Smooth muscle cell (in vitro differentiated cells): ENCODE measurements at regions not wholly inside any gene's neighbourhood (a gene's known extent, or its start where the extent isn't known, plus 50 kb on each side); places are given as distances from the start of the nearest gene placed in this dataset.
A peak's percentile ranks its signal among the peaks of the same experiment; 100 is the strongest.

Experiments
- DNase-seq: peaks from one replicate; lab custom pipeline; 2025; ENCODE audit not compliant: unreplicated experiment; lab: John Stamatoyannopoulos, UW
- H2AFZ ChIP-seq: fragments of 200-600 bp; sonication (generic); 2 replicates; pipeline ENCODE4 v1.6.0; 2016; ENCODE audit warnings: antibody characterized with exemption, low read depth, mild to moderate bottlenecking
- H3F3A ChIP-seq: fragments of 200-600 bp; sonication (generic); 2 replicates; pipeline ENCODE4 v1.6.0; 2017; ENCODE audit warnings: antibody characterized with exemption, low read depth
- H3K27ac ChIP-seq: fragments of 200-600 bp; sonication (generic); 2 replicates; pipeline ENCODE4 v1.5.1; 2016; ENCODE audit warnings: low read depth, mild to moderate bottlenecking
- H3K27me3 ChIP-seq: fragments of 200-600 bp; sonication (generic); 2 replicates; pipeline ENCODE4 v1.6.1; 2016; ENCODE audit warnings: low read depth, mild to moderate bottlenecking
- H3K36me3 ChIP-seq: fragments of 200-600 bp; sonication (generic); 2 replicates; pipeline ENCODE4 v1.5.1; 2016; ENCODE audit warnings: low read depth
- H3K4me1 ChIP-seq: fragments of 200-600 bp; sonication (generic); 2 replicates; pipeline ENCODE4 v1.5.1; 2016; ENCODE audit warnings: low read depth
- H3K4me2 ChIP-seq: fragments of 200-600 bp; sonication (generic); 2 replicates; pipeline ENCODE4 v1.6.0; 2016; ENCODE audit warnings: mild to moderate bottlenecking
- H3K4me3 ChIP-seq: fragments of 200-600 bp; sonication (generic); 2 replicates; pipeline ENCODE4 v1.5.1; 2016; ENCODE audit warnings: mild to moderate bottlenecking
- H3K79me2 ChIP-seq: fragments of 200-600 bp; sonication (generic); 2 replicates; pipeline ENCODE4 v1.6.0; 2016; ENCODE audit warnings: low read depth, mild to moderate bottlenecking
- H3K9ac ChIP-seq: fragments of 200-600 bp; sonication (generic); 2 replicates; pipeline ENCODE4 v1.6.0; 2016; ENCODE audit warnings: low read depth
- H3K9me3 ChIP-seq: fragments of 200-600 bp; sonication (generic); replicated peaks from 2 replicates; pipeline ENCODE4 v1.5.1; 2016; ENCODE audit warnings: low read depth
- H4K20me1 ChIP-seq: fragments of 200-600 bp; sonication (generic); 2 replicates; pipeline ENCODE4 v1.6.0; 2016; ENCODE audit warnings: low read depth
- whole genome bisulfite sequencing: methylation state at CpG from one replicate; pipeline ENCODE4 v1.1.7; 2016; ENCODE audit warnings: low lambda C conversion rate; 5-methylcytosine and 5-hydroxymethylcytosine counted together
- TF ChIP-seq, protein P1 (sequence below): fragments of 200-600 bp; sonication (generic); IDR thresholded peaks from 2 replicates; pipeline ENCODE4 v1.5.1; 2017; ENCODE audit warnings: borderline replicate concordance, mild to moderate bottlenecking, antibody characterized with exemption; ENCODE audit not compliant: insufficient read depth, poor library complexity, severe bottlenecking

DNA sequence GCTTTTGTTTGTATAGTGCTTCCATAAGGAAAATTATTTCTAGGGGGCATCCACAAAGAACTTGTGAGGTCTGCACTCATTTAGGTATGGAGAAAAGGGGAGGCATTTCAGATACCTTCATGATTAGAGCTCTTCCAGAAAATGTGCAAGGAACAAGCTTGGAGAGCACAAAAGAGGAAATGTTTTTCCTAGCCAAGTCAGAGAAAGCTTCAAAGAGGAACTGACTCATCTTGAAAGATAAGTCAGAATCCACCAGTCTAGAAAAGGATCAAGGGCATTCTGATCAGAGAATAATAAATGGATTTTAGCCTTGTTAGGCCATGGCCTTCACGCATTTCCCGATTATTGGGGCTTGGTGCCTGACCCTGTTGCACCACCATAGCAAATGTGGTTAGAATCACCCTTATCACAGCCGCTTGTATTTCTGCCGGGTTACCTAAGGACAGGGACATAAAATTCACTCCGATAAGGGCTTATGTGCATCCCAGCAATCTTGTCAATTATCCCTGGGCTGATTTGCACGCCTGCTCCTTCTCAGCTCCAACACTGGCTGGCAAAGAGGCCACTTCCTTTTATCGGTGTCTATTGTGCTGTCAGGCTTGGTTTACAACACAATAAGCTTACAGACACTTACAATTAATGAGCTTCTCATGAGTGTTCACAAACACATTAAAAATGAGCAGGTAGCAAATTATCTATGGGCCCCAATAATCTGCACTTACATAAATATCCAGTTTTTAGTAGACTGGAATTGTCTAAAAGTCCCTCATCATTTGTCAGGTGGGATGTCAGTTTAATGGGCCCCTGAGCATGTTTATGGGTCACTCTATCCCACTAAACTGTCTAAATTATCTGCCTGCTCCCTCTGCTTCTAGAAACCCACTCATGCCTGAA lies 613.5 kb downstream of the SOX6 start:
- Histone ChIP-seq H3K4me2 (peak overlapping the region; percentile 42), H3K9me3 (no peaks in the 10 kb centered on the region), H3K9ac (no peak overlapping the region), H3K27ac (peak overlapping the region; percentile 80), H4K20me1 (no peaks in the 10 kb centered on the region), H3K4me3 (no peak overlapping the region), H3K36me3 (no peaks in the 10 kb centered on the region), H3K27me3 (no peaks in the 10 kb centered on the region), H3K79me2 (no peaks in the 10 kb centered on the region), H3F3A (peaks cover 3% of the 10 kb centered on the region), H3K4me1 (peaks cover 13% of the 10 kb centered on the region), H2AFZ (peak overlapping the region; percentile 78)
- DNase-seq = no peak
- WGBS = 10% methylated on average over 7 of the region's 7 CpGs
- TF ChIP-seq, protein P1, sequence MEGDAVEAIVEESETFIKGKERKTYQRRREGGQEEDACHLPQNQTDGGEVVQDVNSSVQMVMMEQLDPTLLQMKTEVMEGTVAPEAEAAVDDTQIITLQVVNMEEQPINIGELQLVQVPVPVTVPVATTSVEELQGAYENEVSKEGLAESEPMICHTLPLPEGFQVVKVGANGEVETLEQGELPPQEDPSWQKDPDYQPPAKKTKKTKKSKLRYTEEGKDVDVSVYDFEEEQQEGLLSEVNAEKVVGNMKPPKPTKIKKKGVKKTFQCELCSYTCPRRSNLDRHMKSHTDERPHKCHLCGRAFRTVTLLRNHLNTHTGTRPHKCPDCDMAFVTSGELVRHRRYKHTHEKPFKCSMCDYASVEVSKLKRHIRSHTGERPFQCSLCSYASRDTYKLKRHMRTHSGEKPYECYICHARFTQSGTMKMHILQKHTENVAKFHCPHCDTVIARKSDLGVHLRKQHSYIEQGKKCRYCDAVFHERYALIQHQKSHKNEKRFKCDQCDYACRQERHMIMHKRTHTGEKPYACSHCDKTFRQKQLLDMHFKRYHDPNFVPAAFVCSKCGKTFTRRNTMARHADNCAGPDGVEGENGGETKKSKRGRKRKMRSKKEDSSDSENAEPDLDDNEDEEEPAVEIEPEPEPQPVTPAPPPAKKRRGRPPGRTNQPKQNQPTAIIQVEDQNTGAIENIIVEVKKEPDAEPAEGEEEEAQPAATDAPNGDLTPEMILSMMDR = no peak

DNA sequence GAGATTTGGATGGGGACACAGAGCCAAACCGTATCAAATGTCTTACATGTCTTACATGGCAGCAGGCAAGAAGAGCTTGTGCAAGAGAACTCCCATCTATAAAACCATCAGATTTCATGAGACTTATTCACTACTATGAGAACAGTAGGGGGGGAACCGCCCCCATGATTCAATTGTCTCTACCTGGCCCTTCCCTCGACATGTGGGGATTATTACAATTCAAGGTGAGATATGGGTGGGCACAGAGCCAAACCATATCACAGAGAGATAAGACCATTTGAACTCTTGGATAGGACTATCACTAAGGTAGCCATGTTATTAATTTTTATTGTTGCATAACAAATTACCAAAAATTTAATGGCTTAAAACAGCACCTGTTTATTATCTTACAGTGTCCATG lies 611.7 kb downstream of the SOX6 start:
- 95% methylated on average over 3 of the region's 3 CpGs for WGBS
- no peak overlapping the region for H3K4me2 ChIP-seq
- TF ChIP-seq, protein P1 = no peak

DNA sequence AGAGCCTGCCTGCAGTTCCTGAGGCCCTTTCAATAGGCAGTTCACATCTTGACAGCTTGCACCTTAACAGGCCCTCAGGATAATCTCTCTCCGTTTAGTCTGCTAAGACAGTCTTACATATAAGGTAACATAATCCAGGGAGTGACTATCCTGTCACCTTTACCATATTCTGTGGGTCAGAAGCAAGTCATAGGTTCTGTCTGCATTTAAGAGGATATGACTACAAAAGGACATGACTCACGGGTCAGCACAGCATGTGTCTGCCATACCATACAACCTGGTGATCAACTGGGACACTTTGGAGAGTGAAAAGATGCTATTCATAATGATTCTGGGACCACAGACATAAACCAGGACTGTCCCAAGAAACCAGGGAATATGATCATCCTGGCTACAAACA lies 611.1 kb downstream of the SOX6 start:
- Histone ChIP-seq H2AFZ (peak overlapping the region; percentile 11), H3K27ac (peak overlapping the region; percentile 6), H3K79me2 (no peaks in the 10 kb centered on the region), H3K36me3 (no peaks in the 10 kb centered on the region), H3K9me3 (no peaks in the 10 kb centered on the region), H3K4me1 (peaks cover 13% of the 10 kb centered on the region), H3K4me3 (no peak overlapping the region), H3F3A (peaks cover 10% of the 10 kb centered on the region), H3K9ac (no peak overlapping the region), H3K27me3 (no peaks in the 10 kb centered on the region), H3K4me2 (no peak overlapping the region), H4K20me1 (no peaks in the 10 kb centered on the region)
- TF ChIP-seq, protein P1 = no peak
- WGBS = 45% methylated on average over 2 of the region's 2 CpGs
- DNase-seq = no peak

More for the DNA sequence above, 611.7 kb downstream of the SOX6 start:
- Histone ChIP-seq H3K4me1 (peaks cover 13% of the 10 kb centered on the region), H3K4me3 (no peak overlapping the region), H3K27ac (peak overlapping the region; percentile 6), H3K9ac (no peak overlapping the region), H3F3A (peaks cover 7% of the 10 kb centered on the region), H2AFZ (no peak overlapping the region), H3K27me3 (no peaks in the 10 kb centered on the region), H3K36me3 (no peaks in the 10 kb centered on the region), H3K9me3 (no peaks in the 10 kb centered on the region), H4K20me1 (no peaks in the 10 kb centered on the region), H3K79me2 (no peaks in the 10 kb centered on the region)
- no peak for DNase-seq
